ENCODE measurements at regions not wholly inside any gene's neighbourhood (a gene's known extent, or its start where the extent isn't known, plus 50 kb on each side); places are given as distances from the start of the nearest gene placed in this dataset.

DNA sequence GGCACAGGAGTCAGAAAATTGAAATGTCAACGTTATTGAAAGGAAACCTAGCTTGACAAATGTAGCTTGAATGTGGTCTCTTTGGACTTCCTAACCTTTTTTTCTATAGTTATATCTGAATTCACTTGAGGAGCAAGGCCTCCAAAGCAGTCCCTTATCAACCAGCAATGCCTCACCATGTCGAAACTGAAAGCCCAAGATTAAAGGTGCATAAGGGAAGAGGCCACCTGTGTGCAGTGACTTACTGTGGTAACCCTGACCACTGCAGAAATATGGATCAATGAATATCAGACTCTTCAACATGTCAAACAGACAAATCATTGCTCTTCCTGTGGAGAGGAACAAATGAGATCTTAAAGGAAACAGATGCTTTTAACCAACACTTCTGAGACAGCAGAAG lies 95.0 kb upstream of the GIMD1 start:
- Histone ChIP-seq H3K4me1 (ENCODE audit: insufficient read depth, low read length) (no peaks in the 10 kb centered on the region), H3K9me3 (ENCODE audit: low read length) (no peaks in the 10 kb centered on the region), H3K4me3 (ENCODE audit: low read length) (no peak overlapping the region), H2AFZ (ENCODE audit: low read depth, low read length) (no peak overlapping the region), H3K27me3 (ENCODE audit: insufficient read depth, low read length) (no peaks in the 10 kb centered on the region), H3K36me3 (ENCODE audit: insufficient read depth, low read length) (no peaks in the 10 kb centered on the region)

DNA sequence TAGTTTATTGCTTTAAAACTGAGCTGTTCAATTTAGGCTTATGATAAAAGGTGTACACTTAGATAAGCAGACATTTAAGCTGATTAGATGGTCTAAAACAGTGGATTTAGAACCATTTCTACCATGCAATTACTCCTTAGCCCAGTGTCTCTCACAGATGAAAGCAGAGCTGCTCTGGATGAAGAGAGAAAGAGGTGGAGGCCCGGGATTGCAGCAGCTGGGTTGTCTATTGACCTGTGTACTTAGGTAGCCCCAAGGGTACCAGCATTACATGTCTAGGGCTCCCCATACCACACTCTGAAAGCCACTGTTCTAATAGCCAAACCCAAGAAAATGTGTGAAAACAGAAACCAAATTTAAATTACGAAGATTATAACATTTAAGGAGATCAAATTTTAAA lies 86.0 kb upstream of the GIMD1 start:
- H3K4me3 ChIP-seq (ENCODE audit: low read length): no peak overlapping the region
- H3K36me3 ChIP-seq (ENCODE audit: insufficient read depth, low read length): no peaks in the 10 kb centered on the region
- H3K9me3 ChIP-seq (ENCODE audit: low read length): no peaks in the 10 kb centered on the region
- no peak overlapping the region for H2AFZ ChIP-seq (ENCODE audit: low read depth, low read length)
- H3K27me3 ChIP-seq (ENCODE audit: insufficient read depth, low read length): no peaks in the 10 kb centered on the region
- H3K4me1 ChIP-seq (ENCODE audit: insufficient read depth, low read length): no peaks in the 10 kb centered on the region

DNA sequence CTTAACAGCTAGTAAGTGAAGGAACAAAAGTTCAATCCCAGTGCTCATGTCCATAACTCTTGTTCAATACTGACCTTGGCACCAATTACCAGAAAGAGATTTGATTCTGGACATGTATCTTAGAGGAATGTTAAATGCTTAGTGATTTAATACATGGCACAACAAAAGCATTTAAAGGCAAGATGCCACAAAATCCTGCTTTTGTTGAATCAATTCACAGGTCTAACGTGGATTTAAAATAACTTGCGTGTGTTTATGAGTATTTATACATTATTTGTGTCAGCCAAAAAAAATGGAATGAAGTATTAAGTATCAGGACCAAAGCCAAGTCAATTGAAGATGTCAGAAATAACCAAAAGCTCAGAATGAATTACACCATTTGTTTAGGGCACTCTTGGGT lies 85.4 kb upstream of the GIMD1 start:
- no peak overlapping the region for H2AFZ ChIP-seq (ENCODE audit: low read depth, low read length)
- no peaks in the 10 kb centered on the region for H3K36me3 ChIP-seq (ENCODE audit: insufficient read depth, low read length)
- H3K27me3 ChIP-seq (ENCODE audit: insufficient read depth, low read length): no peaks in the 10 kb centered on the region

DNA sequence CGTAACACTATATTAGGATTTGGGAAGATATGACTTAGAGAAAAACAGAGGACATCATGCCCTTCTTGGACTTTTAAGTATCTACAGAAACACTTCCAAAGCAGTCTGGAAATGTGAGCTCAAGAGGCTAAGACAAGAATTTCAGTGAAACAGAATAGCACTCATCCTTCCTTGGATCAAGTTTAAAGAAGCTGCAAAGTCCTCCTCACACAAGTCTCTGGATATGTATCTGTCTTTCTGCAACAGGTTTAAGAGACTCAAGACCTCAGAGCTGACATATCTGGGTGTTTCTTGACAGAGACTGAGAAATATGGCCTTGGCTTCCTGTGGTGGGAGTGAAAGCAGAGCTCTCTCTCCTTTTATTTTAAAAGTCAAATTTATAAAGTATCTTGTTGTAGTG lies 82.5 kb upstream of the GIMD1 start:
- Histone ChIP-seq H3K9me3 (ENCODE audit: low read length) (no peaks in the 10 kb centered on the region), H3K36me3 (ENCODE audit: insufficient read depth, low read length) (no peaks in the 10 kb centered on the region), H2AFZ (ENCODE audit: low read depth, low read length) (no peak overlapping the region), H3K4me1 (ENCODE audit: insufficient read depth, low read length) (no peaks in the 10 kb centered on the region), H3K4me3 (ENCODE audit: low read length) (no peak overlapping the region), H3K27me3 (ENCODE audit: insufficient read depth, low read length) (no peaks in the 10 kb centered on the region)

More for the DNA sequence above, 85.4 kb upstream of the GIMD1 start:
- H3K9me3 ChIP-seq (ENCODE audit: low read length): no peaks in the 10 kb centered on the region
- H3K4me1 ChIP-seq (ENCODE audit: insufficient read depth, low read length): no peaks in the 10 kb centered on the region
- H3K4me3 ChIP-seq (ENCODE audit: low read length): no peak overlapping the region

GRCh38 chr4:106450249-106450648 lies 81.7 kb upstream of the GIMD1 start:
- Histone ChIP-seq H3K36me3 (ENCODE audit: insufficient read depth, low read length) (no peaks in the 10 kb centered on the region), H3K9me3 (ENCODE audit: low read length) (no peaks in the 10 kb centered on the region), H3K27me3 (ENCODE audit: insufficient read depth, low read length) (no peaks in the 10 kb centered on the region), H2AFZ (ENCODE audit: low read depth, low read length) (no peak overlapping the region), H3K4me1 (ENCODE audit: insufficient read depth, low read length) (no peaks in the 10 kb centered on the region), H3K4me3 (ENCODE audit: low read length) (no peak overlapping the region)

DNA sequence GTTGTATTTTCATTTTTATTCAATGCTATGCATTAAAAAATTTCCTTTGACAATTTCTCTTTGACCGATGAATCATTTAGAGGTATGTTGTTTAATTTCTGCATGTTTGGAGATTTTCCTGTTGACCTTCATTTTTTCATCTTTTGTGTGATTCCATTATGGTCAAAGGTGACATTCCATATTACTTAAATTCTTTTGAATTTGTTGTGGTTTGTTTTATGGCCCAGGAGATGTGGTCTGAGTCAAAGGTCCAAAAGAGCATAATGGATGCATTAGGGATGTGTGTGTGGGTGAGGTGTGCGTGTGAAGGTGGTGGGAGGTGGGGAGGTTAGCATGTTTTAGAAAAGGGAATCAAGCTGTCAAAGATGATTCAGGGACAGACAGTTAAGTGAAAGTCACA lies 76.0 kb upstream of the GIMD1 start:
- Histone ChIP-seq H3K4me1 (ENCODE audit: insufficient read depth, low read length) (no peaks in the 10 kb centered on the region), H3K27me3 (ENCODE audit: insufficient read depth, low read length) (no peaks in the 10 kb centered on the region), H3K4me3 (ENCODE audit: low read length) (no peak overlapping the region), H3K36me3 (ENCODE audit: insufficient read depth, low read length) (no peaks in the 10 kb centered on the region), H3K9me3 (ENCODE audit: low read length) (no peaks in the 10 kb centered on the region), H2AFZ (ENCODE audit: low read depth, low read length) (no peak overlapping the region)

DNA sequence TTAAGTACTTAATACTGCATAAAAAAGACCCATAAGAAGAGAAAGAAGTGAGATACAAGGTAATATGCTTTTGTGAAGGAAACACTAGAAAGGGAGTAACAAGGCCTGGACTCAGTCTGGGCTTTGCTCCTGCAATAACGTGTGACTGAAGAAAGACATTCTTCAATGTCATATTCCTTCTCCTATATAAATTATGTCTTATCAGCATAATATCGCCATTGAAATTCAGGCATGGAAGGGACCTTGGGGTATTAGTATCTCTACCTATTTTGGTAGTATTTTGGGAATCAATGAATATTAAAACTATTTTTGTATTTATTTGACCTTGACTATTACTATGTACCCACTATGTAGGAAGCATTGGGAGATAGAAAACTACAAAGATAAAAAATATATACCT lies 62.2 kb upstream of the GIMD1 start:
- no peaks in the 10 kb centered on the region for H3K9me3 ChIP-seq (ENCODE audit: low read length)
- H2AFZ ChIP-seq (ENCODE audit: low read depth, low read length): no peak overlapping the region
- no peaks in the 10 kb centered on the region for H3K4me1 ChIP-seq (ENCODE audit: insufficient read depth, low read length)
- H3K36me3 ChIP-seq (ENCODE audit: insufficient read depth, low read length): no peaks in the 10 kb centered on the region
- no peaks in the 10 kb centered on the region for H3K27me3 ChIP-seq (ENCODE audit: insufficient read depth, low read length)
- H3K4me3 ChIP-seq (ENCODE audit: low read length): no peak overlapping the region

DNA sequence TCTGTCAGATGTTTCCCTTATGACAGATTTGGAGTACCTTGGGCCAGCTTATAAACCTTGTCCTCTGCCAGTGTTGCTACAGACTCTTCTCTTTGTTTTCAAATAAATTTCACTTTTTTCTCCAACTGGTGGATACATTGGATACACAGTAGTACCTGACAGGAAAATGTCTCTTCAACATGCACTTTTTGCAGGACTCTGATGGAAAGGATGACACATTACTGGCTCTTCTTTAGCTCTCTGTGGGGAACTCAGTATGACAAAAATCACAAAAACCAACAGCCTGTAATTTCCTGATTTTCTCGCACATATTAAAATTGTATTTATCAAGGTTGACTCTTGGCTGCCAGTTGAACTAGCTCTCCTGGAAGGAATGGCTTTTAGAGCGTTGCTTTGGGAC lies 61.3 kb upstream of the GIMD1 start:
- no peaks in the 10 kb centered on the region for H3K36me3 ChIP-seq (ENCODE audit: insufficient read depth, low read length)
- no peak overlapping the region for H3K4me3 ChIP-seq (ENCODE audit: low read length)
- no peak overlapping the region for H2AFZ ChIP-seq (ENCODE audit: low read depth, low read length)
- no peaks in the 10 kb centered on the region for H3K27me3 ChIP-seq (ENCODE audit: insufficient read depth, low read length)
- H3K4me1 ChIP-seq (ENCODE audit: insufficient read depth, low read length): no peaks in the 10 kb centered on the region
- H3K9me3 ChIP-seq (ENCODE audit: low read length): no peaks in the 10 kb centered on the region

DNA sequence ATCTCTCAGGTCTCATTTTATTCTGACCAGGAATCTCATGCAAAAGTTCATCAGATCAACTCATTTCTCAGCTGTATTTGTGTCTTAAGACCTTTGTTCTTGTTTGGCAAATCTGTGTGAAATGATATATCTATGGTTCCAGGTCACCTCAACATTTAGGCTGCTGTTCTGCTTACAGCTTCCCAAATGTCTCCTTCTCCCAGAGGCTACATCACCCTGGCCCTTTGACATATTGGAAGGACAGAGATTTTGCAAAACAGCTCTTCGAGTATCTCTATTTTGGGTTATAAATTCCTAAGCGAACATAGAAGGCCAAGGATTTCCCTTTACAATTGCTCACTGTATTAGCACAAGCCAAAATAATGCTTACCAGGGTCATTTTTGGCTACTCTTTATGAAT lies 57.5 kb upstream of the GIMD1 start:
- no peaks in the 10 kb centered on the region for H3K36me3 ChIP-seq (ENCODE audit: insufficient read depth, low read length)

DNA sequence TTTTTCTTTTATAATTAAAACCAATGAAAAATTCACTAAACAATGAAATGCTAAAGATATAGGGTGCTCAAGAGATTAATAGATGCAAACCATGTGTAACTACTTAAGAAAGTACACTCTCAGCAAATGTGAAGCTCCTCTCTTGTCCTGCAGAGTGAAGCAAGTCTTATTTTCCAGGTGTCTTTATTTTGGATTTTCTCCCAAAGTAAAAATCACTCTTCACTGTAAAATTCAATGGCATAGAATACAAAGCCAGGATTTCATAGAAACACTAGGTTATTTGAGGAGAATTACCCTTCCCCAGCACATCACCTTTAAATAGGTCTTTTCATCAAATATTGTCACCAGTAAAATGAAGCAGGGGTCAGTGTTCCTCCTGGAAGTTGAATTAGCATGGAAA lies 57.0 kb upstream of the GIMD1 start:
- Histone ChIP-seq H3K36me3 (ENCODE audit: insufficient read depth, low read length) (no peaks in the 10 kb centered on the region), H3K9me3 (ENCODE audit: low read length) (no peaks in the 10 kb centered on the region), H3K4me1 (ENCODE audit: insufficient read depth, low read length) (no peaks in the 10 kb centered on the region), H3K4me3 (ENCODE audit: low read length) (no peak overlapping the region), H3K27me3 (ENCODE audit: insufficient read depth, low read length) (no peaks in the 10 kb centered on the region), H2AFZ (ENCODE audit: low read depth, low read length) (no peak overlapping the region)

More for the DNA sequence above, 57.5 kb upstream of the GIMD1 start:
- Histone ChIP-seq H2AFZ (ENCODE audit: low read depth, low read length) (no peak overlapping the region), H3K4me3 (ENCODE audit: low read length) (no peak overlapping the region), H3K4me1 (ENCODE audit: insufficient read depth, low read length) (no peaks in the 10 kb centered on the region), H3K27me3 (ENCODE audit: insufficient read depth, low read length) (no peaks in the 10 kb centered on the region), H3K9me3 (ENCODE audit: low read length) (no peaks in the 10 kb centered on the region)

GRCh38 chr4:106424426-106424825 lies 55.8 kb upstream of the GIMD1 start:
- no peak overlapping the region for H3K4me3 ChIP-seq (ENCODE audit: low read length)
- H3K27me3 ChIP-seq (ENCODE audit: insufficient read depth, low read length): no peaks in the 10 kb centered on the region

GRCh38 chr4:106423791-106424190 lies 55.2 kb upstream of the GIMD1 start:
- H3K4me1 ChIP-seq (ENCODE audit: insufficient read depth, low read length): no peaks in the 10 kb centered on the region
- H2AFZ ChIP-seq (ENCODE audit: low read depth, low read length): no peak overlapping the region
- no peaks in the 10 kb centered on the region for H3K27me3 ChIP-seq (ENCODE audit: insufficient read depth, low read length)
- H3K4me3 ChIP-seq (ENCODE audit: low read length): no peak overlapping the region
- no peaks in the 10 kb centered on the region for H3K36me3 ChIP-seq (ENCODE audit: insufficient read depth, low read length)
- no peaks in the 10 kb centered on the region for H3K9me3 ChIP-seq (ENCODE audit: low read length)

More at GRCh38 chr4:106424426-106424825, 55.8 kb upstream of the GIMD1 start:
- H3K9me3 ChIP-seq (ENCODE audit: low read length): no peaks in the 10 kb centered on the region
- H2AFZ ChIP-seq (ENCODE audit: low read depth, low read length): no peak overlapping the region
- no peaks in the 10 kb centered on the region for H3K4me1 ChIP-seq (ENCODE audit: insufficient read depth, low read length)
- H3K36me3 ChIP-seq (ENCODE audit: insufficient read depth, low read length): no peaks in the 10 kb centered on the region

GRCh38 chr4:106422766-106423165 lies 54.2 kb upstream of the GIMD1 start:
- H3K27me3 ChIP-seq (ENCODE audit: insufficient read depth, low read length): no peaks in the 10 kb centered on the region
- H3K9me3 ChIP-seq (ENCODE audit: low read length): no peaks in the 10 kb centered on the region
- H2AFZ ChIP-seq (ENCODE audit: low read depth, low read length): no peak overlapping the region
- no peaks in the 10 kb centered on the region for H3K4me1 ChIP-seq (ENCODE audit: insufficient read depth, low read length)
- H3K36me3 ChIP-seq (ENCODE audit: insufficient read depth, low read length): no peaks in the 10 kb centered on the region
- H3K4me3 ChIP-seq (ENCODE audit: low read length): no peak overlapping the region

GRCh38 chr4:106421441-106422296 lies 53.1 kb upstream of the GIMD1 start:
- no peaks in the 10 kb centered on the region for H3K27me3 ChIP-seq (ENCODE audit: insufficient read depth, low read length)
- no peaks in the 10 kb centered on the region for H3K36me3 ChIP-seq (ENCODE audit: insufficient read depth, low read length)
- no peaks in the 10 kb centered on the region for H3K4me1 ChIP-seq (ENCODE audit: insufficient read depth, low read length)
- H3K9me3 ChIP-seq (ENCODE audit: low read length): no peaks in the 10 kb centered on the region
- no peak overlapping the region for H3K4me3 ChIP-seq (ENCODE audit: low read length)
- no peak overlapping the region for H2AFZ ChIP-seq (ENCODE audit: low read depth, low read length)

All from neuron (in vitro differentiated cells).